Astrocyte (in vitro differentiated cells and primary cell): ENCODE measurements at regions not wholly inside any gene's neighbourhood (a gene's known extent, or its start where the extent isn't known, plus 50 kb on each side); places are given as distances from the start of the nearest gene placed in this dataset.

Experiments used
- DNase-seq: peaks from one replicate; pipeline ENCODE4 v3.0.0-alpha.2; 2010; ENCODE audit warnings: low read depth
- FAIRE-seq: peaks from 2 replicates; lab custom pipeline; 2011; peaks lifted over from hg19 to GRCh38; lab: Jason Lieb, UNC
- H2AFZ ChIP-seq: 2 replicates; pipeline ENCODE4 v1.6.0; 2012; ENCODE audit warnings: low read depth, low read length, inconsistent platforms
- H3K27ac ChIP-seq: 2 replicates; pipeline ENCODE4 v1.5.1; 2011; ENCODE audit warnings: low read depth, low read length, inconsistent platforms
- H3K27me3 ChIP-seq: 2 replicates; pipeline ENCODE4 v1.6.0; 2011; ENCODE audit warnings: low read length, inconsistent platforms; ENCODE audit not compliant: insufficient read depth
- H3K36me3 ChIP-seq: 2 replicates; pipeline ENCODE4 v1.5.1; 2011; ENCODE audit warnings: low read length, inconsistent platforms; ENCODE audit not compliant: insufficient read depth
- H3K4me1 ChIP-seq: 2 replicates; pipeline ENCODE4 v1.5.1; 2011; ENCODE audit warnings: low read length, inconsistent platforms; ENCODE audit not compliant: insufficient read depth
- H3K4me2 ChIP-seq: 2 replicates; pipeline ENCODE4 v1.6.0; 2012; ENCODE audit warnings: low read length, inconsistent platforms
- H3K4me3 ChIP-seq: 2 replicates; pipeline ENCODE4 v1.5.1; 2011; ENCODE audit warnings: low read depth, mild to moderate bottlenecking, low read length, inconsistent platforms; ENCODE audit not compliant: insufficient read depth
- H3K79me2 ChIP-seq: 2 replicates; pipeline ENCODE4 v1.6.0; 2012; ENCODE audit warnings: mild to moderate bottlenecking, low read length, inconsistent platforms; ENCODE audit not compliant: insufficient read depth
- H3K9ac ChIP-seq: 2 replicates; pipeline ENCODE4 v1.6.0; 2012; ENCODE audit warnings: mild to moderate bottlenecking, low read length, inconsistent platforms
- H3K9me3 ChIP-seq: 2 replicates; pipeline ENCODE4 v1.5.1; 2012; ENCODE audit warnings: low read depth, mild to moderate bottlenecking, low read length, inconsistent platforms; ENCODE audit not compliant: insufficient read depth
- H4K20me1 ChIP-seq: 2 replicates; pipeline ENCODE4 v1.6.0; 2012; ENCODE audit warnings: low read length, inconsistent platforms; ENCODE audit not compliant: insufficient read depth
- H3K27ac Mint-ChIP-seq: one replicate; pipeline ENCODE4 v1.8.0; 2021; ENCODE audit warnings: mild to moderate bottlenecking, mixed read lengths; ENCODE audit not compliant: unreplicated experiment
- H3K27me3 Mint-ChIP-seq: one replicate; pipeline ENCODE4 v1.8.0; 2021; ENCODE audit warnings: low read depth, mixed read lengths; ENCODE audit not compliant: unreplicated experiment
- H3K36me3 Mint-ChIP-seq: one replicate; pipeline ENCODE4 v1.8.0; 2021; ENCODE audit warnings: low read depth, mixed read lengths; ENCODE audit not compliant: unreplicated experiment
- H3K4me1 Mint-ChIP-seq: one replicate; pipeline ENCODE4 v1.8.0; 2021; ENCODE audit warnings: low read depth, mixed read lengths; ENCODE audit not compliant: unreplicated experiment
- H3K4me3 Mint-ChIP-seq: one replicate; pipeline ENCODE4 v1.8.0; 2021; ENCODE audit warnings: mild to moderate bottlenecking, moderate library complexity, mixed read lengths; ENCODE audit not compliant: unreplicated experiment
- H3K9me3 Mint-ChIP-seq: one replicate; pipeline ENCODE4 v1.8.0; 2021; ENCODE audit warnings: mild to moderate bottlenecking, mixed read lengths; ENCODE audit not compliant: unreplicated experiment
- EZH2 ChIP-seq: IDR thresholded peaks from 2 replicates; pipeline ENCODE4 v1.6.1; 2012; ENCODE audit warnings: mild to moderate bottlenecking, low read length, inconsistent platforms; ENCODE audit not compliant: insufficient read depth
- TF ChIP-seq, protein P1 (sequence below): IDR thresholded peaks from 2 replicates; pipeline ENCODE4 v1.5.1; 2011; ENCODE audit warnings: low read depth, mild to moderate bottlenecking, inconsistent platforms, low read length, moderate library complexity; ENCODE audit not compliant: insufficient read depth

DNA sequence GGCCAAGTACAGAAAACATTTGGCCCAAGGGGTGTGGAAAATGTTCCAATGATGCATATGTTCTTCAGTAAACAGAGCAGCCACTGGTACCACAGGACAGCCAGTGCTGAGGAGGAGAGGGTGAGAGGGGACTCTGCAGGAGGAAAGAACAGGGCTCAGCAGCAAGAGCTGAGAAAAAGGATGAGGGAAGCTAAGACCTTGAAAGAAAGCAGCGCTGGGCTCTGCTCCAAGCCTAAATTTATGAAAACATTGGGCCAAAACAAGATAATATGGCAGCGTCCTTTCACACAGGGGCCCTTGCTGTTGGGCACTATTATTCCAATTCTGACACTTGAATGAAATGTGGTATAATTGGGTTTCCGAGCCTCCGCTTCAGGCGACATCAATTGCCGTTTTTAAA, 939.0 kb upstream of the FANCL start:
- Histone ChIP-seq H3K79me2 (no peaks in the 10 kb centered on the region), H3K4me1 (no peaks in the 10 kb centered on the region), H3K36me3 (no peaks in the 10 kb centered on the region), H4K20me1 (no peaks in the 10 kb centered on the region), H3K9ac (no peak overlapping the region), H3K27me3 (peaks cover 2% of the 10 kb centered on the region), H2AFZ (no peak overlapping the region), H3K27ac (no peak overlapping the region), H3K4me2 (no peak overlapping the region), H3K9me3 (no peaks in the 10 kb centered on the region), H3K4me3 (no peak overlapping the region)
- H3K27ac Mint-ChIP-seq: no peak overlapping the region
- DNase-seq (no peak), FAIRE-seq (no peak)
- H3K36me3 Mint-ChIP-seq: no peaks in the 10 kb centered on the region
- TF ChIP-seq EZH2: no peak
- TF ChIP-seq, protein P1, sequence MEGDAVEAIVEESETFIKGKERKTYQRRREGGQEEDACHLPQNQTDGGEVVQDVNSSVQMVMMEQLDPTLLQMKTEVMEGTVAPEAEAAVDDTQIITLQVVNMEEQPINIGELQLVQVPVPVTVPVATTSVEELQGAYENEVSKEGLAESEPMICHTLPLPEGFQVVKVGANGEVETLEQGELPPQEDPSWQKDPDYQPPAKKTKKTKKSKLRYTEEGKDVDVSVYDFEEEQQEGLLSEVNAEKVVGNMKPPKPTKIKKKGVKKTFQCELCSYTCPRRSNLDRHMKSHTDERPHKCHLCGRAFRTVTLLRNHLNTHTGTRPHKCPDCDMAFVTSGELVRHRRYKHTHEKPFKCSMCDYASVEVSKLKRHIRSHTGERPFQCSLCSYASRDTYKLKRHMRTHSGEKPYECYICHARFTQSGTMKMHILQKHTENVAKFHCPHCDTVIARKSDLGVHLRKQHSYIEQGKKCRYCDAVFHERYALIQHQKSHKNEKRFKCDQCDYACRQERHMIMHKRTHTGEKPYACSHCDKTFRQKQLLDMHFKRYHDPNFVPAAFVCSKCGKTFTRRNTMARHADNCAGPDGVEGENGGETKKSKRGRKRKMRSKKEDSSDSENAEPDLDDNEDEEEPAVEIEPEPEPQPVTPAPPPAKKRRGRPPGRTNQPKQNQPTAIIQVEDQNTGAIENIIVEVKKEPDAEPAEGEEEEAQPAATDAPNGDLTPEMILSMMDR: no peak
- H3K9me3 Mint-ChIP-seq: peaks cover 2% of the 10 kb centered on the region
- H3K27me3 Mint-ChIP-seq: no peaks in the 10 kb centered on the region
- peaks cover 11% of the 10 kb centered on the region for H3K4me1 Mint-ChIP-seq
- H3K4me3 Mint-ChIP-seq: no peak overlapping the region

DNA sequence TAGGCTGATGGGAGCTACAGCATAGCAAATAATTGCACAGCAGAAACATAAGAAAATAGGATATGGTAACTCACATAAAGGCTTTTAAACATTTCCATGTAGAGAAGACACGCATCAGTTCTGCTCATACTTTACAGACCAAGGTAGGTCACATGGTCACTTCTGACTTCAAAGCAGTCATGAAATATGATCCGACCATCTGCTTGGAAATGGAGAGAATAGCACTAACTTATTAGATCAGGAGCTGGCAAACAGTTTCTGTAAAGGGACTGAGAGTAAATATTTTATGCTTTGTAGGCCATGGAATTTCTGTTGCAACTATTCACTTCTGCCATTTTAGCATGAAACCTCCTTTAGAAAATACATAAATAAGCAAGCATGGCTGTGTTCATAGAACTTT, 936.6 kb upstream of the FANCL start:
- no peaks in the 10 kb centered on the region for H3K4me1 ChIP-seq
- H2AFZ ChIP-seq: no peak overlapping the region
- H3K36me3 ChIP-seq: no peaks in the 10 kb centered on the region
- H3K4me2 ChIP-seq: no peak overlapping the region
- no peak overlapping the region for H3K27ac Mint-ChIP-seq
- no peak for FAIRE-seq
- no peak overlapping the region for H3K27ac ChIP-seq
- no peaks in the 10 kb centered on the region for H3K36me3 Mint-ChIP-seq
- no peaks in the 10 kb centered on the region for H4K20me1 ChIP-seq
- DNase-seq: no peak
- H3K79me2 ChIP-seq: no peaks in the 10 kb centered on the region
- no peak overlapping the region for H3K4me3 ChIP-seq
- no peaks in the 10 kb centered on the region for H3K9me3 ChIP-seq
- no peaks in the 10 kb centered on the region for H3K27me3 Mint-ChIP-seq
- peaks cover 2% of the 10 kb centered on the region for H3K9me3 Mint-ChIP-seq
- H3K9ac ChIP-seq: no peak overlapping the region
- no peaks in the 10 kb centered on the region for H3K27me3 ChIP-seq
- H3K4me3 Mint-ChIP-seq: no peak overlapping the region
- no peaks in the 10 kb centered on the region for H3K4me1 Mint-ChIP-seq
- TF ChIP-seq, protein P1: no peak
- no peak for TF ChIP-seq EZH2

- H3K79me2 ChIP-seq: no peaks in the 10 kb centered on the region
- H3K27me3 Mint-ChIP-seq: no peaks in the 10 kb centered on the region
Observed at GRCh38 chr2:59176737-59177136, 935.6 kb upstream of the FANCL start.

More at GRCh38 chr2:59176737-59177136, 935.6 kb upstream of the FANCL start:
- Histone ChIP-seq H3K4me3 (no peak overlapping the region), H3K4me2 (no peak overlapping the region), H3K9ac (no peak overlapping the region), H4K20me1 (no peaks in the 10 kb centered on the region), H3K4me1 (no peaks in the 10 kb centered on the region), H3K36me3 (no peaks in the 10 kb centered on the region), H3K27me3 (no peaks in the 10 kb centered on the region), H3K27ac (no peak overlapping the region), H2AFZ (no peak overlapping the region), H3K9me3 (no peaks in the 10 kb centered on the region)
- FAIRE-seq: no peak
- no peak for DNase-seq
- Mint-ChIP-seq H3K4me1 (no peaks in the 10 kb centered on the region), H3K27ac (no peak overlapping the region), H3K4me3 (no peak overlapping the region), H3K9me3 (peaks cover 2% of the 10 kb centered on the region), H3K36me3 (no peaks in the 10 kb centered on the region)
- TF ChIP-seq EZH2: no peak
- TF ChIP-seq, protein P1: no peak
